ENCODE measurements at regions not wholly inside any gene's neighbourhood (a gene's known extent, or its start where the extent isn't known, plus 50 kb on each side); places are given as distances from the start of the nearest gene placed in this dataset.

DNA sequence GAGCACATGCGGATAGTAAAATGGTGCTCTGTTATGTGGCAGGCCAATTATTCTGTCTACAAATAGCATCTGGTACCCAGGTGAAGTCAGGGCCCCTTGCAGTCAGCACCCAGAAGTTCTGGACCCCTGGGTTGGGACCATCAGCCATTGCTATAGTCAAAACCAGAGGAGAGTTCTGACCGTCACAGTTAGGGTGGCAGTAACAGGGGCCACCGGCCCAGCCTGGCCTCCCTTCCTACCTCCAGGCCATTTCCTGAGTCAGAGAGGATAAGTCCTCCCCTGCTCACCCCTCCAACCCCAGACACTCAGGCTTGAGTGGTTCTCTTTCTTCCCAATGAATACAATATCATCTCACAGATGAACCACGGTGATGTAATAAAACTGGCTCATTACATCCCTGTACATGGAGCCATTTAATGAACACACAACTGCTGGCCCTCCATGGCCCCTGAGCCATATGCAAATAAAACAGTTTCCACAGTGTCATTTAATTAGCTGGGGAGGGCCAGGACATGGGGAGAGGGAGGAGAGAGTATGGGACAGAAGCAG, 673.6 kb downstream of the MATN1 start:
- Mint-ChIP-seq H3K36me3 (ENCODE audit: low read depth) (no peaks in the 10 kb centered on the region), H3K27me3 (ENCODE audit: insufficient read depth) (peaks cover 10% of the 10 kb centered on the region), H3K4me3 (no peak overlapping the region), H3K4me1 (ENCODE audit: low read depth) (no peaks in the 10 kb centered on the region), H3K9me3 (no peaks in the 10 kb centered on the region), H3K27ac (no peak overlapping the region)
- intact Hi-C loops (cut with micrococcal nuclease): no loop called here
- DNase-seq (ENCODE audit: low spot score): no peak

DNA sequence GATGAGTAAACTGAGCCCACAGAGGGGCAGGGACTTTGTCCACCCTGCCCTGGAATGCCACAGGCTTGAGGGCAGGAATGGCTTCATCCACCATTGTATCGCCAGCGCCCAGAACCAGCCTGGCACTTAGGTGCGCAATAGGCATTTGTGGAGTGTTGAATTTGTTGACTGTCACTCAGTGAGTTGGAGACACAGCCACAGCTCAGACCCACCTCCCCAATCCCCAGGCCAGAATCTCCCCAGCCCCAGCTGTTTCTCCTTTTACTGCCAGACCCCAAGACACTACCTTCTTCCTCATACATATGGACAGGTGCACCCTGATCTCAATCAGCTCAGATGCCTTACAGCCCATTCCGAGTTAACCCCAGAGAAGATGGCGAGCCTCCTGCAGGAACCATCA, 674.5 kb downstream of the MATN1 start:
- Mint-ChIP-seq H3K27ac (no peak overlapping the region), H3K36me3 (ENCODE audit: low read depth) (no peaks in the 10 kb centered on the region), H3K27me3 (ENCODE audit: insufficient read depth) (peaks cover 10% of the 10 kb centered on the region), H3K4me1 (ENCODE audit: low read depth) (no peaks in the 10 kb centered on the region), H3K9me3 (peaks cover 2% of the 10 kb centered on the region), H3K4me3 (no peak overlapping the region)
- DNase-seq (ENCODE audit: low spot score): no peak
- intact Hi-C loops (cut with micrococcal nuclease): no loop called here

DNA sequence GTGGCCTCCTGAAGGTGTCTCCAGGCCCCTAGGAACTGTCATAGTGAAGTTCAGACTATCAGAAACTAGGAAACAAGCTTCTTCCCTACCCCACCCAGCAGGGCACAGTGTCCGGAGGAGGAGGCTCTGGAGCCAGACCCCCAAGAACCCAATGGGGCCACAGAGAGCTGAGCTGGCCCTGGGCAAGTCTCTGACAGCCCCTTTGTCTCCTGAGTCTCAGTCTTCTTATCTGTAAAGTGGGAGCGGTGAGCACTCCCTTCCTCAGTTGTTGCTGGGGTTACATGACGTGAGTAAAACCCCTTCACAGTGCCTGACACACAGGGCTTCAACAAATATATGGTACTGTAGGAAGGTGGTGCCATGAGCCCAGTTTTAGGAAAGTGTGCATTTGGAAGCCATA, 675.8 kb downstream of the MATN1 start:
- no peaks in the 10 kb centered on the region for H3K36me3 Mint-ChIP-seq (ENCODE audit: low read depth)
- H3K9me3 Mint-ChIP-seq: peaks cover 9% of the 10 kb centered on the region
- no peaks in the 10 kb centered on the region for H3K4me1 Mint-ChIP-seq (ENCODE audit: low read depth)
- H3K27ac Mint-ChIP-seq: no peak overlapping the region
- peaks cover 5% of the 10 kb centered on the region for H3K27me3 Mint-ChIP-seq (ENCODE audit: insufficient read depth)
- DNase-seq (ENCODE audit: low spot score): no peak
- H3K4me3 Mint-ChIP-seq: no peak overlapping the region
- intact Hi-C loops (cut with micrococcal nuclease): no loop called here

- no peak for DNase-seq (ENCODE audit: low spot score)
- H3K9me3 Mint-ChIP-seq: peaks cover 9% of the 10 kb centered on the region
- H3K36me3 Mint-ChIP-seq (ENCODE audit: low read depth): no peaks in the 10 kb centered on the region
- intact Hi-C loops (cut with micrococcal nuclease): no loop called here
- H3K27ac Mint-ChIP-seq: no peak overlapping the region
- peaks cover 5% of the 10 kb centered on the region for H3K27me3 Mint-ChIP-seq (ENCODE audit: insufficient read depth)
- no peaks in the 10 kb centered on the region for H3K4me1 Mint-ChIP-seq (ENCODE audit: low read depth)
- no peak overlapping the region for H3K4me3 Mint-ChIP-seq
Observed at GRCh38 chr1:30046751-30047150, 676.6 kb downstream of the MATN1 start.

DNA sequence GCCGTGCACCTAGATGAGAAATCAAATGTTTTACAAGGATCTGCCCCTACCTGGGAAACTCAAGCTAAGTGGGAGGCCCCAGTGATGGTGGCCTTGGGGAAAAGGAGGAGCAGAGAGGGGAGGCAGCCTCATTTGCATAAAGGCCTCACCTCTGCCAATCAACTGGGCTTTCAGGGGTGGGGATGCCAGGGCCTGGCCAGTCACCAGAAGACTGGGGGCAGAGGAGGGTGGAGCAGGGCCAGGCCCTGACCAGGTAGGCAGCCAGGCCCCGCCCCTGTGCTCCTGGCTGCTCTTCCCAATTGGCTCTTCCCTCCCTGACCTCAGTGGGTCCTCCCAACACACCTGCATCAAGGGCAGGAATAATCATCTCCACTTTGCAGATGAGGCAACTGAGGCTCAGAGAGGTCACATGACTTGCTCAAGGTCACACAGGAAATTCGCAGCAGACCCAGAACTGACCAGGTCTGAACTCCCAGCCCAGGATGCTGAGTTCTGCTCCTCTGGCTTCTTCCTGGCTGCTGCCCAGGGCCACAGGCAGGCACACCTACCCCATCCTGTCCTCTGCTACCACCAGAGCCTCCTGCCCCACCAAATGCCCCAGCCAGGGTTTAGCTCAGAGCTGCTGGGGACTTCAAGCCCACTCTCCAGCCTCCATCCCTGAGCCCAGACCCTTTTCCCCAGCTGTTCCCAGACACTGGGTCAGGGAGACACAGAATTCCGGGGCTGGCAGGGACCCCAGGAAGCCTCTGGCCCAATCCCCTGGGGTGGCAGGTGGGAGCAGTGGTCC, 677.9 kb downstream of the MATN1 start:
- no peak overlapping the region for H3K4me3 Mint-ChIP-seq
- DNase-seq (ENCODE audit: low spot score): no peak
- H3K4me1 Mint-ChIP-seq (ENCODE audit: low read depth): no peaks in the 10 kb centered on the region
- no peak overlapping the region for H3K27ac Mint-ChIP-seq
- peaks cover 9% of the 10 kb centered on the region for H3K9me3 Mint-ChIP-seq
- intact Hi-C loops (cut with micrococcal nuclease): no loop called here
- H3K27me3 Mint-ChIP-seq (ENCODE audit: insufficient read depth): peaks cover under 1% of the 10 kb centered on the region
- no peaks in the 10 kb centered on the region for H3K36me3 Mint-ChIP-seq (ENCODE audit: low read depth)

GRCh38 chr1:30044656-30045144, 678.7 kb downstream of the MATN1 start:
- intact Hi-C loops (cut with micrococcal nuclease): no loop called here
- no peaks in the 10 kb centered on the region for H3K36me3 Mint-ChIP-seq (ENCODE audit: low read depth)
- DNase-seq (ENCODE audit: low spot score): no peak
- H3K27ac Mint-ChIP-seq: no peak overlapping the region
- H3K9me3 Mint-ChIP-seq: peaks cover 9% of the 10 kb centered on the region
- no peaks in the 10 kb centered on the region for H3K4me1 Mint-ChIP-seq (ENCODE audit: low read depth)
- no peaks in the 10 kb centered on the region for H3K27me3 Mint-ChIP-seq (ENCODE audit: insufficient read depth)
- H3K4me3 Mint-ChIP-seq: no peak overlapping the region

DNA sequence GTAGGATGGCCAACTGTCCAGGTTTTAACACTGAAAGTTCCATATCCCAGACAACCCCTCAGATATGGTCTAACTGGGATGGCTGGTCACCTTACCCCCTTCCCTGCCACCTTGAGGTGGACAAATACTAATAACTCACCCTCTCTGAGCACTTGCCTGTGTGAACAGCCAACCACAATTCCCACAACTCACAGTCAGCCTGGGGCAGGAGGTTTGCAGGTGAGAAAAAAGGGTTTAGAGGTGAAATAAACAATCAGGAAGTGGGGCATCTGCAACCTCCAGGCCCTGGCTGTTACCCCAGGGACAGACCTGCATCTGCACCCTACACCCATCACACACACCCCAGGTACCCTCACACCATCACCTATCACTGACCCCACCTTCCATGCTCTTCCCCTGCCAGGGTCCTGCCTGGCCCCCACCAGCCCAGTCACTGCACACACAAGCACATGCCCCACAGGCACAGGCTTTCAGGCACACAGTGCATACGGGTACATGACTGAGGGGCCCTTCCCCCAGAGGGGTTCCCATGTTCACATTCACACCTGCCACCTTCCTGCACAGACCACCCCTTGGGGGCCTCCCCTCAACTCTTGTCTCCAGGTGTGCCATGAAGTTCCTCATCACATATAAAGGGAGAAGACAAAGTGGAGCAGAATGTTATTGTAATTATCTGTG, 679.5 kb downstream of the MATN1 start:
- Mint-ChIP-seq H3K4me3 (no peak overlapping the region), H3K9me3 (peaks cover 9% of the 10 kb centered on the region), H3K4me1 (ENCODE audit: low read depth) (no peaks in the 10 kb centered on the region), H3K27ac (no peak overlapping the region), H3K27me3 (ENCODE audit: insufficient read depth) (no peaks in the 10 kb centered on the region), H3K36me3 (ENCODE audit: low read depth) (no peaks in the 10 kb centered on the region)
- DNase-seq (ENCODE audit: low spot score): no peak
- intact Hi-C loops (cut with micrococcal nuclease): no loop called here

GRCh38 chr1:30043256-30043655, 680.1 kb downstream of the MATN1 start:
- Mint-ChIP-seq H3K36me3 (ENCODE audit: low read depth) (no peaks in the 10 kb centered on the region), H3K4me1 (ENCODE audit: low read depth) (no peaks in the 10 kb centered on the region), H3K27me3 (ENCODE audit: insufficient read depth) (no peaks in the 10 kb centered on the region), H3K4me3 (no peak overlapping the region), H3K27ac (no peak overlapping the region), H3K9me3 (peaks cover 9% of the 10 kb centered on the region)
- intact Hi-C loops (cut with micrococcal nuclease): no loop called here
- DNase-seq (ENCODE audit: low spot score): no peak

GRCh38 chr1:30042438-30043147, 680.8 kb downstream of the MATN1 start:
- no peak overlapping the region for H3K4me3 Mint-ChIP-seq
- no peaks in the 10 kb centered on the region for H3K4me1 Mint-ChIP-seq (ENCODE audit: low read depth)
- no peaks in the 10 kb centered on the region for H3K27me3 Mint-ChIP-seq (ENCODE audit: insufficient read depth)
- intact Hi-C loops (cut with micrococcal nuclease): no loop called here
- H3K36me3 Mint-ChIP-seq (ENCODE audit: low read depth): no peaks in the 10 kb centered on the region
- DNase-seq (ENCODE audit: low spot score): no peak
- H3K27ac Mint-ChIP-seq: no peak overlapping the region
- peaks cover 9% of the 10 kb centered on the region for H3K9me3 Mint-ChIP-seq

- Mint-ChIP-seq H3K36me3 (ENCODE audit: low read depth) (no peaks in the 10 kb centered on the region), H3K4me3 (no peak overlapping the region), H3K4me1 (ENCODE audit: low read depth) (no peaks in the 10 kb centered on the region), H3K9me3 (peaks cover 9% of the 10 kb centered on the region), H3K27me3 (ENCODE audit: insufficient read depth) (no peaks in the 10 kb centered on the region), H3K27ac (no peak overlapping the region)
- intact Hi-C loops (cut with micrococcal nuclease): no loop called here
- no peak for DNase-seq (ENCODE audit: low spot score)
Observed at GRCh38 chr1:30041741-30042437, 681.5 kb downstream of the MATN1 start.

DNA sequence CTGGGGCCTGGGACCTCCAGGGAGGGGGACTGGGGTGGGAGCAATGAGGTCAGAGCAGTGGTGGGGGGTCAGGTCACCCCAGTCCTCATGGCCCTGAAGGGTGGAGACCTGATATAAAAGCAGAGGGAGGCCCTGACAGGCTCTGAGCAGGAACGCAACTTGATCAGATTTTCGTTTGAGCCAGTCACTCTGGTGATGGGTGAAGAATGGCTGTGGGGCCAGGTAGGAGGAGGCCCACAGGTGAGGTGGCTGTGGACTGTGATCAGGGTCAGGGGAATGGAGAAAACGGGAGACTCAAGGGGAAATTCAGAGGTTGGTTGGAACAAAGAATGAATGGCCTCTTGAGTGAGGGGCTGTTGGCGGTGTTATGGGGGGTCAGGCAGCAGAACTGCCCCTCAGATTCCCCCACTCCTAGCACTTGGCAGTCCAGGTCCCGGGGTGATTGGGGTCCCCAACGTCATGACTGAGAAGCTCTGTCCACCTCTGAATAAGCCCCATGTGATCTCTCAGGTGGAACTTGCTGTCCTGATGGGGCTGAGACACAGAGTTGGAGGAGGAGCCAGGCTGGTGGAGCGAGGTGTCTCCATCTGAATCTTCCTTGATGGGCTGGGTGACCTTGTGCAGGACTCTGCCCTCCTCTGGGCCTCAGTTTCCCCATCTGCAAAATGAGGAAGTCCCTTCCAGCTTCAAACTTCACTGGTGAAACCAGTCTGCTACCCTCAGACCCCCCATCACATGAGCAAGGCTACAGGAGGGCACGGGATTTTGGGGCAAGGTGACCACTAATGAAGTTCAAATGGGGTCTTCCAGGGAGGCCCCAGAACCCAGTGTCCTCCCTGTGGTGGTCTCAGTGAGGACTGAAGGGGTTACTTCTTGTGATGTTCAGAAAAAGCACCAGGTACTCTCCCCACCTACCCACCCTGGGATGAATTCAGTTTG, 683.0 kb downstream of the MATN1 start:
- H3K4me1 Mint-ChIP-seq (ENCODE audit: low read depth): no peaks in the 10 kb centered on the region
- H3K27me3 Mint-ChIP-seq (ENCODE audit: insufficient read depth): no peaks in the 10 kb centered on the region
- no peak overlapping the region for H3K27ac Mint-ChIP-seq
- H3K9me3 Mint-ChIP-seq: peaks cover 9% of the 10 kb centered on the region
- no peak for DNase-seq (ENCODE audit: low spot score)
- intact Hi-C loops (cut with micrococcal nuclease): no loop called here
- no peak overlapping the region for H3K4me3 Mint-ChIP-seq
- no peaks in the 10 kb centered on the region for H3K36me3 Mint-ChIP-seq (ENCODE audit: low read depth)

All from activated T-helper 1 cell treated with anti-CD3 and anti-CD28 coated beads, Interleukin-12 subunit alpha, Interleukin-12 subunit beta, Interleukin-2, Interleukin-4 antibody, amounts not matched to agents 30 ng/mL and 10 ng/mL and 1 ng/mL, durations not matched to agents 14 hours and 24 hours and 36 hours (primary cell).